ENCODE measurements at regions not wholly inside any gene's neighbourhood (a gene's known extent, or its start where the extent isn't known, plus 50 kb on each side); places are given as distances from the start of the nearest gene placed in this dataset.

GRCh38 chr7:27459021-27459730, 203.5 kb downstream of the HIBADH start:
- no peaks in the 10 kb centered on the region for H3K27me3 ChIP-seq
- no peak overlapping the region for H3K27ac ChIP-seq
- no peaks in the 10 kb centered on the region for H3K4me1 ChIP-seq
- DNase-seq: no peak
- no peaks in the 10 kb centered on the region for H3K36me3 ChIP-seq
- H3K4me3 ChIP-seq: no peak overlapping the region
- TF ChIP-seq CTCF (IDR thresholded peaks at IDR 0.05): no peak
- intact Hi-C loops (cut with DNase I; ENCODE audit: low total_unique reads): no loop called here
- H3K9me3 ChIP-seq: no peaks in the 10 kb centered on the region

- intact Hi-C loops (cut with DNase I; ENCODE audit: low total_unique reads): no loop called here
- Histone ChIP-seq H3K4me3 (no peak overlapping the region), H3K36me3 (no peaks in the 10 kb centered on the region), H3K4me1 (no peaks in the 10 kb centered on the region), H3K27me3 (no peaks in the 10 kb centered on the region), H3K9me3 (no peaks in the 10 kb centered on the region), H3K27ac (no peak overlapping the region)
- TF ChIP-seq CTCF (IDR thresholded peaks at IDR 0.05): no peak
- DNase-seq: no peak
Observed at GRCh38 chr7:27459731-27460053, 203.0 kb downstream of the HIBADH start.

- Histone ChIP-seq H3K4me3 (no peak overlapping the region), H3K27ac (no peak overlapping the region), H3K9me3 (no peaks in the 10 kb centered on the region), H3K27me3 (no peaks in the 10 kb centered on the region), H3K4me1 (no peaks in the 10 kb centered on the region), H3K36me3 (no peaks in the 10 kb centered on the region)
- TF ChIP-seq CTCF (IDR thresholded peaks at IDR 0.05): no peak
- no peak for DNase-seq
- intact Hi-C loops (cut with DNase I; ENCODE audit: low total_unique reads): no loop called here
Observed at GRCh38 chr7:27462575-27463270, 200.0 kb downstream of the HIBADH start.

GRCh38 chr7:27464970-27465369, 197.7 kb downstream of the HIBADH start:
- H3K27me3 ChIP-seq: no peaks in the 10 kb centered on the region
- H3K4me1 ChIP-seq: no peaks in the 10 kb centered on the region
- H3K36me3 ChIP-seq: no peaks in the 10 kb centered on the region
- H3K27ac ChIP-seq: no peak overlapping the region
- intact Hi-C loops (cut with DNase I; ENCODE audit: low total_unique reads): no loop called here
- no peak overlapping the region for H3K4me3 ChIP-seq
- H3K9me3 ChIP-seq: no peaks in the 10 kb centered on the region
- TF ChIP-seq CTCF (IDR thresholded peaks at IDR 0.05): no peak
- no peak for DNase-seq

GRCh38 chr7:27466703-27467102, 196.0 kb downstream of the HIBADH start:
- no peaks in the 10 kb centered on the region for H3K4me1 ChIP-seq
- H3K36me3 ChIP-seq: no peaks in the 10 kb centered on the region
- TF ChIP-seq CTCF (IDR thresholded peaks at IDR 0.05): no peak

More at GRCh38 chr7:27466703-27467102, 196.0 kb downstream of the HIBADH start:
- DNase-seq: no peak
- H3K9me3 ChIP-seq: no peaks in the 10 kb centered on the region
- intact Hi-C loops (cut with DNase I; ENCODE audit: low total_unique reads): no loop called here
- no peaks in the 10 kb centered on the region for H3K27me3 ChIP-seq
- no peak overlapping the region for H3K4me3 ChIP-seq
- no peak overlapping the region for H3K27ac ChIP-seq
